NCI-H2196 (cell line): ENCODE measurements at regions not wholly inside any gene's neighbourhood (a gene's known extent, or its start where the extent isn't known, plus 50 kb on each side); places are given as distances from the start of the nearest gene placed in this dataset.

Source experiments
- DNase-seq: peaks from one replicate; lab custom pipeline; 2025; ENCODE audit not compliant: unreplicated experiment; lab: John Stamatoyannopoulos, UW

GRCh38 chr11:90911192-90911591 is 688.3 kb upstream of the CHORDC1 start:
- DNase-seq: no peak

- DNase-seq: no peak
These were observed 685.2 kb upstream of the CHORDC1 start for GRCh38 chr11:90908074-90908473.

- no peak for DNase-seq
These were observed 673.0 kb upstream of the CHORDC1 start for GRCh38 chr11:90895850-90896249.

- DNase-seq: no peak
These were observed 667.5 kb upstream of the CHORDC1 start for GRCh38 chr11:90890347-90890746.

- DNase-seq: no peak
These were observed 661.3 kb upstream of the CHORDC1 start for GRCh38 chr11:90884181-90884580.

GRCh38 chr11:90874986-90875385 is 652.1 kb upstream of the CHORDC1 start:
- DNase-seq: no peak

- DNase-seq: no peak
These were observed 651.4 kb upstream of the CHORDC1 start for GRCh38 chr11:90874281-90874680.

- no peak for DNase-seq
These were observed 644.6 kb upstream of the CHORDC1 start for GRCh38 chr11:90867416-90867815.

- DNase-seq: no peak
These were observed 633.9 kb upstream of the CHORDC1 start for GRCh38 chr11:90856790-90857189.

- DNase-seq: no peak
These were observed 632.7 kb upstream of the CHORDC1 start for GRCh38 chr11:90855531-90855930.

GRCh38 chr11:90851196-90851595 is 628.3 kb upstream of the CHORDC1 start:
- DNase-seq: no peak

GRCh38 chr11:90849312-90849711 is 626.5 kb upstream of the CHORDC1 start:
- DNase-seq: no peak

GRCh38 chr11:90847268-90847886 is 624.5 kb upstream of the CHORDC1 start:
- DNase-seq: no peak

- no peak for DNase-seq
These were observed 623.8 kb upstream of the CHORDC1 start for GRCh38 chr11:90846628-90847027.

- DNase-seq: no peak
These were observed 623.0 kb upstream of the CHORDC1 start for GRCh38 chr11:90845799-90846198.

- DNase-seq: no peak
These were observed 622.3 kb upstream of the CHORDC1 start for GRCh38 chr11:90845126-90845525.

- no peak for DNase-seq
These were observed 621.2 kb upstream of the CHORDC1 start for GRCh38 chr11:90844041-90844440.

- DNase-seq: no peak
These were observed 619.8 kb upstream of the CHORDC1 start for GRCh38 chr11:90842681-90843080.

- no peak for DNase-seq
These were observed 617.2 kb upstream of the CHORDC1 start for GRCh38 chr11:90840071-90840470.

GRCh38 chr11:90836031-90836430 is 613.2 kb upstream of the CHORDC1 start:
- DNase-seq: no peak

GRCh38 chr11:90823446-90823845 is 600.6 kb upstream of the CHORDC1 start:
- DNase-seq: no peak

- DNase-seq: no peak
These were observed 600.1 kb upstream of the CHORDC1 start for GRCh38 chr11:90822996-90823395.

GRCh38 chr11:90818196-90818745 is 595.4 kb upstream of the CHORDC1 start:
- DNase-seq: no peak
